SH-SY5Y (cell line): ENCODE measurements at regions not wholly inside any gene's neighbourhood (a gene's known extent, or its start where the extent isn't known, plus 50 kb on each side); places are given as distances from the start of the nearest gene placed in this dataset.

Experiments
- GATA2 ChIP-seq: IDR thresholded peaks from 2 replicates; pipeline ENCODE4 v1.6.1; 2011; ENCODE audit warnings: mild to moderate bottlenecking, low read depth, low read length
- GATA3 ChIP-seq: IDR thresholded peaks from 2 replicates; pipeline ENCODE4 v1.6.1; 2011; ENCODE audit warnings: low read depth, mild to moderate bottlenecking, low read length, moderate library complexity

DNA sequence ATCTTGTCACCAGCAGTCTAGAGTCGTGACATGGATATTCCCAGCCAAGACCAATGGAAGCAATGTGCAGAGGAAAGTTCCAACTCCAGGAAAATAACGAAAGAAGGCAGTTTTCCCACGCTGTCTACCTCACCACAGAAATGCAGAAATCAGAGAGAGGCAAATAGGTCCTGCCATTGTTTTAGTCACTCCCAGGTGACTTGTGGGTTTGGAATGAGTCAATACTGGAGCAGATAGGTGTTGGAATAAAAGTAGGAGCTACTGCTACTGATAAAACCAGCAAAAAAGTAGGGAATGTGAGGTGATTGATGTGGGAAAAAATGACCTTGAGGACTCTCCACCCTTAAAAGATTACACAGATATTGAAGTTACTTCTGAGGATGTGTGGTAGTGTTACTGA is 72.8 kb upstream of the RAI2 start:
- no peak for TF ChIP-seq GATA2
- TF ChIP-seq GATA3 = no peak
